HFFc6 (cell line): ENCODE measurements at regions not wholly inside any gene's neighbourhood (a gene's known extent, or its start where the extent isn't known, plus 50 kb on each side); places are given as distances from the start of the nearest gene placed in this dataset.

Experiments used
- DNase-seq: peaks from one replicate; pipeline ENCODE4 v3.0.0-alpha.2; 2018
- H3K27ac Mint-ChIP-seq: 2 replicates; pipeline ENCODE4 v1.8.0; 2020; ENCODE audit warnings: mild to moderate bottlenecking, mixed read lengths
- H3K27me3 Mint-ChIP-seq: 2 replicates; pipeline ENCODE4 v1.8.0; 2021; ENCODE audit warnings: mild to moderate bottlenecking, moderate library complexity, mixed read lengths; ENCODE audit not compliant: insufficient read depth
- H3K36me3 Mint-ChIP-seq: 2 replicates; pipeline ENCODE4 v1.8.0; 2021; ENCODE audit warnings: low read depth, mixed read lengths
- H3K4me1 Mint-ChIP-seq: 2 replicates; pipeline ENCODE4 v1.8.0; 2020; ENCODE audit warnings: low read depth, mixed read lengths
- H3K4me3 Mint-ChIP-seq: 2 replicates; pipeline ENCODE4 v1.8.0; 2020; ENCODE audit warnings: mild to moderate bottlenecking, moderate library complexity, mixed read lengths
- H3K9me3 Mint-ChIP-seq: 2 replicates; pipeline ENCODE4 v1.8.0; 2020; ENCODE audit warnings: mild to moderate bottlenecking, mixed read lengths
- TF ChIP-seq, protein P1 (sequence below): fragments of 200-600 bp; sonication (generic); IDR thresholded peaks from 2 replicates; pipeline ENCODE4 v1.5.0; 2021; ENCODE audit warnings: antibody characterized with exemption, mild to moderate bottlenecking

DNA sequence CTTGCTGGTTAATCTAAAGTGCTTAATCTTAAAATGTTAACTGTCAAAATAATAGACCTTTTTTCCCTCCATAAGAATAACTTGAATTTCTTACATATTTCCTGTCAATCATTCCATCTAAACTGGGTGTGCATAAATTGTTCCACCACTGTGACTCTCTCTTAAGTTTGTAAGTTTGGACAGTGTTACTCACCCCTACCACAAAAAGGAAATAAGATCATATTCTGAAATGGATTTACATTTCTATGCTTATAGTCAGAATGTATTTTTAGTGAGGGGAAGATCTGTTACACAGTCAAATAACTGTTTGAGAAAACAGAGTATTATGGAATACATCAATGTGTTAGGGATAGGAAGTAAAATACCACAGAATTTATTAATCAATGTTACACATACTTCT, 109.6 kb upstream of the DPYD start:
- DNase-seq, result peak; percentile 40
- peaks cover 26% of the 10 kb centered on the region for H3K36me3 Mint-ChIP-seq

DNA sequence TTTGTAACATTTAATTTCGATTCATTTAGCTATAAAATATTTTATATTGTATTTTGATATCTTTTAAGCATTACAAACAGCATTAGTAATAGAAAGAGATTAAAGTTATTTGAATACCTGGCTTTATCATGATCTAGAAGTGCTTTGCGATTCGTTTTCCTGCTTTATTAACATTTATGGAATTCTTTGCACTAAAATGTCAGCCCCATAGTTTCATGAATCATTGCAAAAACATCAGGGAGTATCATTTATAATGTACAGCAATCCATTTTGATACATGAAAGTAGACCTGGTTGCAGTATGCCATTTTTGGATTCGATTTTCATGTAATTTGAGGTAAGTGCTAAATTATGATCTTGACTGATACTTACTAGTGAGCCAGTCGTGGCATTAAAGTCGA, 108.0 kb upstream of the DPYD start:
- no peak for DNase-seq
- TF ChIP-seq, protein P1, sequence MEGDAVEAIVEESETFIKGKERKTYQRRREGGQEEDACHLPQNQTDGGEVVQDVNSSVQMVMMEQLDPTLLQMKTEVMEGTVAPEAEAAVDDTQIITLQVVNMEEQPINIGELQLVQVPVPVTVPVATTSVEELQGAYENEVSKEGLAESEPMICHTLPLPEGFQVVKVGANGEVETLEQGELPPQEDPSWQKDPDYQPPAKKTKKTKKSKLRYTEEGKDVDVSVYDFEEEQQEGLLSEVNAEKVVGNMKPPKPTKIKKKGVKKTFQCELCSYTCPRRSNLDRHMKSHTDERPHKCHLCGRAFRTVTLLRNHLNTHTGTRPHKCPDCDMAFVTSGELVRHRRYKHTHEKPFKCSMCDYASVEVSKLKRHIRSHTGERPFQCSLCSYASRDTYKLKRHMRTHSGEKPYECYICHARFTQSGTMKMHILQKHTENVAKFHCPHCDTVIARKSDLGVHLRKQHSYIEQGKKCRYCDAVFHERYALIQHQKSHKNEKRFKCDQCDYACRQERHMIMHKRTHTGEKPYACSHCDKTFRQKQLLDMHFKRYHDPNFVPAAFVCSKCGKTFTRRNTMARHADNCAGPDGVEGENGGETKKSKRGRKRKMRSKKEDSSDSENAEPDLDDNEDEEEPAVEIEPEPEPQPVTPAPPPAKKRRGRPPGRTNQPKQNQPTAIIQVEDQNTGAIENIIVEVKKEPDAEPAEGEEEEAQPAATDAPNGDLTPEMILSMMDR, result no peak
- Mint-ChIP-seq H3K4me3 (peak overlapping the region; percentile 78), H3K27me3 (no peaks in the 10 kb centered on the region), H3K36me3 (peaks cover 12% of the 10 kb centered on the region), H3K27ac (peak overlapping the region; percentile 73), H3K4me1 (peaks cover 66% of the 10 kb centered on the region), H3K9me3 (peaks cover 4% of the 10 kb centered on the region)

More for the DNA sequence above, 109.6 kb upstream of the DPYD start:
- Mint-ChIP-seq H3K4me1 (peaks cover 77% of the 10 kb centered on the region), H3K4me3 (peak overlapping the region; percentile 61), H3K27ac (peak overlapping the region; percentile 63), H3K9me3 (peaks cover 4% of the 10 kb centered on the region), H3K27me3 (no peaks in the 10 kb centered on the region)
- TF ChIP-seq, protein P1, result no peak

DNA sequence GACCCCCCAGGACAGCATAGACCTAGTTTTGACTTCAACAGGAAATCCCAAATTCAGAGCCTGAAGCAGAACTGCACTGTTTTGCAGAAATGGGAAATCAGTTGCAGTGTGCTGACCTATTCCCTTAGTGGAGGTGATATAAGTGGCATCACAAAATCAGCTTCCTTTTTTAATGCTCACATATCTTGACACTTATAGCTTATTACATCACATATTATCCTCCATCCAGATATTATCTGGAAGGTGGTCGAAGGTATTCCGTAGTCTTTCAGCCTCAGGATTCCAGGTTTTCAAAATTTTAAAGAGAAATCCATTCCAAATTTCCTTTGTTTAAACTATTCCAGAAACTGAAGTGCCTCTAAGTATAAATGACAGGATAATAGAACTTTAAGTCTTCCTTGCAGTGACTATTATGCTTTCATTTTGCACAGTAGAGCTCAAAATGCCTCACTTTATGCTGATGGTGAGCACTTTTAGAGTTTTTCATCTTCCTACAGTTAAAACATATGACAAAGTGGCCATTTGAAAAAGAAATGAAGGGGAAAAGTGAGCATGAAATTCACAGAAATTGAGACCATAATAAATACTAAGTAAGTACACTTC, 106.4 kb upstream of the DPYD start:
- Mint-ChIP-seq H3K4me1 (peaks cover 57% of the 10 kb centered on the region), H3K36me3 (peaks cover 18% of the 10 kb centered on the region), H3K9me3 (peaks cover 4% of the 10 kb centered on the region), H3K4me3 (peak overlapping the region; percentile 30), H3K27ac (peak overlapping the region; percentile 38), H3K27me3 (no peaks in the 10 kb centered on the region)
- no peak for DNase-seq
- TF ChIP-seq, protein P1, result no peak

DNA sequence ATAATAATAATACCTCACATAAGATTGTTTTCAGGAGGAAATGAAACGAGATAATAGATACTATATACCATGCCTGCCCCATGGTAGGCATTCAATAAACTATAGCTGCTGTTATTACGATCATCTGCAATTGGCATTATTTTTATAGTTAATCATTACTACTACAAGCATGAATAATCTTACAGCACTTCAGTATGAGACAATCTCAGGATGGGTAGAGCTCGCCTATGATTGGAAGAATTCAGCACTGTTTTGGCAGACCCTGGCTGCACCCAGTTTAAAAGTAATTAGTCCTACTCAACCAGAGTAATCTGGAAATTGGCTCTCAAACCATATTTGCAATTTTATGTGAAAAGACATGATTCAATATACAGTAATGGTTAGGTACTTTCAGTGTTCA, 105.0 kb upstream of the DPYD start:
- H3K27me3 Mint-ChIP-seq, result no peaks in the 10 kb centered on the region
- H3K4me1 Mint-ChIP-seq, result peaks cover 55% of the 10 kb centered on the region
- no peak overlapping the region for H3K27ac Mint-ChIP-seq
- peaks cover 31% of the 10 kb centered on the region for H3K36me3 Mint-ChIP-seq
- no peak overlapping the region for H3K4me3 Mint-ChIP-seq
- peaks cover 4% of the 10 kb centered on the region for H3K9me3 Mint-ChIP-seq
- DNase-seq, result no peak
- TF ChIP-seq, protein P1, result no peak

DNA sequence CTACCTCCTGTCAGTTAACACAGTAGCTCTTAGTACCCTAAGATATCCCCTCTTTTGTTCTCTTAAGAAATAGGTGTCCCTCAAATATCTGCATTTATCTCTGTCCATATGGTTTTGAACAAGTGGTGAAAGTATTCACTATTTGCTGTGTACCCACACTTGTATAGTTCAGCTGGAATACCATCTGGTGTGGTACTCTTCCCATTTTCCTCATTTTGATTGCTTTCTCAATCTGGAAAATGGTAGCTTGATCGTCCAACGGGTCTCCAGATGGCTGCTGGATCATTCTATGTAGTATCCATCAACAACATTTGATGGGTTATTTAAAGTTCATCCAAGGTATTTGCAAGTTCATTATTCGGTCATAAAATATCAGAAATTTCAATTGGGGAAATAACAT, 100.3 kb upstream of the DPYD start:
- peaks cover 38% of the 10 kb centered on the region for H3K4me1 Mint-ChIP-seq
- TF ChIP-seq, protein P1, result no peak

DNA sequence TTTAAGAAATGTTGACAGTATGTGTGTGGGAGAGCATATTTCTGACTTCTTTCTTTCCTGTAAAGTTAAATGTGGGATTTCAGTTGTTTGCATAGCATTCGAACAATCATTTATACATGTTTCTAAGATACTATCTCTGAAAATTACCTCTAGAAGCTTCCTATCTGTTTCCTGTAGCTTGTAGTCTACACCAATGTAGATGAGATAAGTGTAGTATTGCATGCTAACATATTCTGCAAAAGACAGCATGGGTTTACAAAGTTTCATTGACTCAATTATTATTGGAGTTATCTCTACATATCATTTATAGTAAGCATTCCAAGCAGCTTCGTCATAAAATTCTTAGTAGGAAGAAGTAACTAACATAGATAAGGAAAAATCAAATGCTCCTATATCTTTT, 98.9 kb upstream of the DPYD start:
- TF ChIP-seq, protein P1, result no peak
- no peaks in the 10 kb centered on the region for H3K9me3 Mint-ChIP-seq
- peak overlapping the region; percentile 10; the same call in 1 of the 2 replicates for H3K27ac Mint-ChIP-seq
- peaks cover 41% of the 10 kb centered on the region for H3K4me1 Mint-ChIP-seq
- DNase-seq, result no peak
- H3K36me3 Mint-ChIP-seq, result peaks cover 34% of the 10 kb centered on the region
- no peak overlapping the region for H3K4me3 Mint-ChIP-seq
- H3K27me3 Mint-ChIP-seq, result no peaks in the 10 kb centered on the region

More for the DNA sequence above, 100.3 kb upstream of the DPYD start:
- H3K27ac Mint-ChIP-seq, result no peak overlapping the region
- H3K4me3 Mint-ChIP-seq, result no peak overlapping the region
- peaks cover 31% of the 10 kb centered on the region for H3K36me3 Mint-ChIP-seq
- H3K9me3 Mint-ChIP-seq, result no peaks in the 10 kb centered on the region
- no peak for DNase-seq
- H3K27me3 Mint-ChIP-seq, result no peaks in the 10 kb centered on the region
